SU-DHL-6 (cell line): ENCODE measurements at regions not wholly inside any gene's neighbourhood (a gene's known extent, or its start where the extent isn't known, plus 50 kb on each side); places are given as distances from the start of the nearest gene placed in this dataset.

ENCODE experiments used
- EZH2phosphoT487 ChIP-seq: fragments of 200-600 bp; sonication (generic), shearing (Covaris generic); conservative IDR thresholded peaks from 2 replicates; pipeline ENCODE4 v1.6.1; 2018; ENCODE audit warnings: mild to moderate bottlenecking, antibody characterized with exemption, low read length, moderate library complexity, mixed read lengths
- TF ChIP-seq, protein P1 (sequence below): fragments of 200-600 bp; sonication (generic); IDR thresholded peaks from one replicate; pipeline ENCODE4 v1.5.1; 2017; ENCODE audit warnings: antibody characterized with exemption, mild to moderate bottlenecking, low read length, moderate library complexity; ENCODE audit not compliant: insufficient read depth, poor library complexity, severe bottlenecking

DNA sequence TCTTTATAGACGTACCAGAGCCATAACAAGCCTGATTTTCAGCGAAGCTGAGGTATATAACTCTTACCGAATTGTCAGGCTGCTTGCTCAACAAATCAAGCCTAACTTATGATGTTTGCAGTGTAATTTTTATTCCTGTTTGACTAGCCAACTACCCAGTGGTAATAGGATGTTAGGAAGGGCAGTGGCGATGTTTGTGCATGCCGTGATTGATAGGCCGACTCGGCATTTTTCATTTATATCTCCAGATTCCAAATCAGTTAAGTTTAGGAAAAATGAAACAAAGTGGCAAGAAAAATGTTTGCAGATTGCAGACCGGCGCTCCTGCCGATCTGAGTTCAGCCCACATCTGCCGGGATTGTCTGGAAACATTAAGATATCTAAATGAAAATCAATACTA lies 401.6 kb upstream of the ZNF507 start:
- TF ChIP-seq, protein P1, sequence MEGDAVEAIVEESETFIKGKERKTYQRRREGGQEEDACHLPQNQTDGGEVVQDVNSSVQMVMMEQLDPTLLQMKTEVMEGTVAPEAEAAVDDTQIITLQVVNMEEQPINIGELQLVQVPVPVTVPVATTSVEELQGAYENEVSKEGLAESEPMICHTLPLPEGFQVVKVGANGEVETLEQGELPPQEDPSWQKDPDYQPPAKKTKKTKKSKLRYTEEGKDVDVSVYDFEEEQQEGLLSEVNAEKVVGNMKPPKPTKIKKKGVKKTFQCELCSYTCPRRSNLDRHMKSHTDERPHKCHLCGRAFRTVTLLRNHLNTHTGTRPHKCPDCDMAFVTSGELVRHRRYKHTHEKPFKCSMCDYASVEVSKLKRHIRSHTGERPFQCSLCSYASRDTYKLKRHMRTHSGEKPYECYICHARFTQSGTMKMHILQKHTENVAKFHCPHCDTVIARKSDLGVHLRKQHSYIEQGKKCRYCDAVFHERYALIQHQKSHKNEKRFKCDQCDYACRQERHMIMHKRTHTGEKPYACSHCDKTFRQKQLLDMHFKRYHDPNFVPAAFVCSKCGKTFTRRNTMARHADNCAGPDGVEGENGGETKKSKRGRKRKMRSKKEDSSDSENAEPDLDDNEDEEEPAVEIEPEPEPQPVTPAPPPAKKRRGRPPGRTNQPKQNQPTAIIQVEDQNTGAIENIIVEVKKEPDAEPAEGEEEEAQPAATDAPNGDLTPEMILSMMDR: no peak
- no peak for TF ChIP-seq EZH2phosphoT487
